ENCODE measurements at regions not wholly inside any gene's neighbourhood (a gene's known extent, or its start where the extent isn't known, plus 50 kb on each side); places are given as distances from the start of the nearest gene placed in this dataset.

DNA sequence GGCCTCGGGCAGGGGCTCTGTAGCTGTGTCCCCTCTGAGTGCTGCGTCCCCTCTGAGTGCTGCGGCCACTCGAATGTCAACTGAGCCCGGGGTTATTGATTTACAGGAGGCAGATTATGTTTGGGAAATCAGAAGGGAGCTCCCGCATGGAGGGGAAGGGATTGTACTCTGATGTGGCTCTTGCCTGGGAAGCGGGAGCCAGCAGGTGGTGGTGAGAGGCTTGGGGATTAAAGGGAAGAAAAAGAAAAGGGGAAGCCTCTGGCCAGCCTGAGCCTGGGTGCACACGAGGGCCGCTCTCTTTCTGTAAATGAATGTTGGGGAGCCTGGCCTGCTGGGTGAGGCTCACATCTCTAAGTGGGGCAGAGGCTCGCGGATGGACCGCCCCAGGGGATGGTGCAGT is 143.7 kb downstream of the AACS start:
- Histone ChIP-seq H4K20me1 (ENCODE audit: insufficient read depth, low read length) (no peaks in the 10 kb centered on the region), H3K79me2 (ENCODE audit: insufficient read depth, low read length) (no peaks in the 10 kb centered on the region), H3K4me2 (ENCODE audit: insufficient read depth, low read length) (no peak overlapping the region), H2AFZ (ENCODE audit: low read length) (no peak overlapping the region), H3K4me1 (ENCODE audit: insufficient read depth, low read length) (no peaks in the 10 kb centered on the region), H3K36me3 (ENCODE audit: insufficient read depth, low read length) (no peaks in the 10 kb centered on the region), H3K4me3 (ENCODE audit: insufficient read depth, low read length) (no peak overlapping the region), H3K27ac (ENCODE audit: low read depth, low read length) (no peak overlapping the region), H3K27me3 (ENCODE audit: insufficient read depth, low read length) (no peaks in the 10 kb centered on the region), H3K9me3 (ENCODE audit: low read depth, low read length) (no peaks in the 10 kb centered on the region)
- TF ChIP-seq, protein P1, sequence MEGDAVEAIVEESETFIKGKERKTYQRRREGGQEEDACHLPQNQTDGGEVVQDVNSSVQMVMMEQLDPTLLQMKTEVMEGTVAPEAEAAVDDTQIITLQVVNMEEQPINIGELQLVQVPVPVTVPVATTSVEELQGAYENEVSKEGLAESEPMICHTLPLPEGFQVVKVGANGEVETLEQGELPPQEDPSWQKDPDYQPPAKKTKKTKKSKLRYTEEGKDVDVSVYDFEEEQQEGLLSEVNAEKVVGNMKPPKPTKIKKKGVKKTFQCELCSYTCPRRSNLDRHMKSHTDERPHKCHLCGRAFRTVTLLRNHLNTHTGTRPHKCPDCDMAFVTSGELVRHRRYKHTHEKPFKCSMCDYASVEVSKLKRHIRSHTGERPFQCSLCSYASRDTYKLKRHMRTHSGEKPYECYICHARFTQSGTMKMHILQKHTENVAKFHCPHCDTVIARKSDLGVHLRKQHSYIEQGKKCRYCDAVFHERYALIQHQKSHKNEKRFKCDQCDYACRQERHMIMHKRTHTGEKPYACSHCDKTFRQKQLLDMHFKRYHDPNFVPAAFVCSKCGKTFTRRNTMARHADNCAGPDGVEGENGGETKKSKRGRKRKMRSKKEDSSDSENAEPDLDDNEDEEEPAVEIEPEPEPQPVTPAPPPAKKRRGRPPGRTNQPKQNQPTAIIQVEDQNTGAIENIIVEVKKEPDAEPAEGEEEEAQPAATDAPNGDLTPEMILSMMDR (IDR thresholded peaks at IDR 0.05; ENCODE audit: extremely low read depth, low read depth, low read length), result no peak
- peak; percentile 50 for DNase-seq (ENCODE audit: insufficient read length, low spot score, missing footprints)

GRCh38 chr12:125210104-125210755 is 145.0 kb downstream of the AACS start:
- H3K27me3 ChIP-seq (ENCODE audit: insufficient read depth, low read length), result no peaks in the 10 kb centered on the region
- no peaks in the 10 kb centered on the region for H3K79me2 ChIP-seq (ENCODE audit: insufficient read depth, low read length)
- no peak overlapping the region for H3K27ac ChIP-seq (ENCODE audit: low read depth, low read length)
- no peak overlapping the region for H3K4me3 ChIP-seq (ENCODE audit: insufficient read depth, low read length)
- H3K9me3 ChIP-seq (ENCODE audit: low read depth, low read length), result no peaks in the 10 kb centered on the region
- no peak for DNase-seq (ENCODE audit: insufficient read length, low spot score, missing footprints)
- H4K20me1 ChIP-seq (ENCODE audit: insufficient read depth, low read length), result no peaks in the 10 kb centered on the region
- H3K4me2 ChIP-seq (ENCODE audit: insufficient read depth, low read length), result no peak overlapping the region
- H3K36me3 ChIP-seq (ENCODE audit: insufficient read depth, low read length), result no peaks in the 10 kb centered on the region
- no peaks in the 10 kb centered on the region for H3K4me1 ChIP-seq (ENCODE audit: insufficient read depth, low read length)
- TF ChIP-seq, protein P1 (IDR thresholded peaks at IDR 0.05; ENCODE audit: extremely low read depth, low read depth, low read length), result no peak
- H2AFZ ChIP-seq (ENCODE audit: low read length), result no peak overlapping the region

- no peak for DNase-seq (ENCODE audit: insufficient read length, low spot score, missing footprints)
- TF ChIP-seq, protein P1 (IDR thresholded peaks at IDR 0.05; ENCODE audit: extremely low read depth, low read depth, low read length), result no peak
- Histone ChIP-seq H3K4me1 (ENCODE audit: insufficient read depth, low read length) (no peaks in the 10 kb centered on the region), H3K4me3 (ENCODE audit: insufficient read depth, low read length) (no peak overlapping the region), H3K27ac (ENCODE audit: low read depth, low read length) (no peak overlapping the region), H4K20me1 (ENCODE audit: insufficient read depth, low read length) (no peaks in the 10 kb centered on the region), H2AFZ (ENCODE audit: low read length) (no peak overlapping the region), H3K79me2 (ENCODE audit: insufficient read depth, low read length) (no peaks in the 10 kb centered on the region), H3K36me3 (ENCODE audit: insufficient read depth, low read length) (no peaks in the 10 kb centered on the region), H3K4me2 (ENCODE audit: insufficient read depth, low read length) (no peak overlapping the region), H3K27me3 (ENCODE audit: insufficient read depth, low read length) (no peaks in the 10 kb centered on the region), H3K9me3 (ENCODE audit: low read depth, low read length) (no peaks in the 10 kb centered on the region)
Observed at GRCh38 chr12:125211464-125211863, 146.2 kb downstream of the AACS start.

DNA sequence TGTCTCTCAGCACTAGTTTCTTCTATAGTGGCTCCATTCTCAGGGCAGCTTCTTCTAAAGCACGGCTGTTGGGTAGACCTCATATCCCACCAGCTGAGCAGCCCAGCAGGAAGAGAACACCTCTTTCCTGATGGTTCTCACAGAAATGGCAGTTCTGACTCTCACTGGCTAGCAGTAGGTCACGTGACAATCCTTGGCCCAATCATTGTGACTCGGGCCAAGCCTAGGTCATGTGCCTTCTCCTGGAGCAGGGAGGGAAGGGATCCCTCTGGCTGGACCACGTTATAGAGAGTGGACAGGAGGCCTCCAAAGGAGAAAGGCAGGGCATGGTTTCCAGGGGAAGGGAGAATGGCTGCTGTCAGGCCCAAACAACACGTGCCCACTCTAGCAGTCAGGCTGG is 149.1 kb downstream of the AACS start:
- no peaks in the 10 kb centered on the region for H3K27me3 ChIP-seq (ENCODE audit: insufficient read depth, low read length)
- no peak for DNase-seq (ENCODE audit: insufficient read length, low spot score, missing footprints)
- H3K79me2 ChIP-seq (ENCODE audit: insufficient read depth, low read length), result no peaks in the 10 kb centered on the region
- no peaks in the 10 kb centered on the region for H4K20me1 ChIP-seq (ENCODE audit: insufficient read depth, low read length)
- no peaks in the 10 kb centered on the region for H3K4me1 ChIP-seq (ENCODE audit: insufficient read depth, low read length)
- no peak overlapping the region for H3K27ac ChIP-seq (ENCODE audit: low read depth, low read length)
- no peaks in the 10 kb centered on the region for H3K9me3 ChIP-seq (ENCODE audit: low read depth, low read length)
- TF ChIP-seq, protein P1 (IDR thresholded peaks at IDR 0.05; ENCODE audit: extremely low read depth, low read depth, low read length), result no peak
- no peak overlapping the region for H2AFZ ChIP-seq (ENCODE audit: low read length)
- H3K36me3 ChIP-seq (ENCODE audit: insufficient read depth, low read length), result no peaks in the 10 kb centered on the region
- H3K4me3 ChIP-seq (ENCODE audit: insufficient read depth, low read length), result no peak overlapping the region
- no peak overlapping the region for H3K4me2 ChIP-seq (ENCODE audit: insufficient read depth, low read length)
